PC-3 (cell line): ENCODE measurements at regions not wholly inside any gene's neighbourhood (a gene's known extent, or its start where the extent isn't known, plus 50 kb on each side); places are given as distances from the start of the nearest gene placed in this dataset.

Source experiments
- CTCF ChIP-seq: fragments of 300-600 bp; sonication (generic); conservative IDR thresholded peaks from 2 replicates; pipeline ENCODE4 v1.5.1; 2017; ENCODE audit warnings: antibody characterized with exemption, low read depth, mild to moderate bottlenecking, low read length
- EZH2phosphoT487 ChIP-seq: fragments of 300-600 bp; sonication (generic); IDR thresholded peaks from 2 replicates; pipeline ENCODE4 v1.6.1; 2018; ENCODE audit warnings: mild to moderate bottlenecking, antibody characterized with exemption, low read length, borderline replicate concordance

- TF ChIP-seq EZH2phosphoT487 (no peak), CTCF (no peak)
Observed at GRCh38 chr4:20192736-20193135, 59.0 kb upstream of the SLIT2 start.
